ENCODE measurements at regions not wholly inside any gene's neighbourhood (a gene's known extent, or its start where the extent isn't known, plus 50 kb on each side); places are given as distances from the start of the nearest gene placed in this dataset.
A peak's percentile ranks its signal among the peaks of the same experiment; 100 is the strongest.

GRCh38 chr9:87803623-87804345, 77.9 kb downstream of the CTSL start:
- TF ChIP-seq, protein P1, sequence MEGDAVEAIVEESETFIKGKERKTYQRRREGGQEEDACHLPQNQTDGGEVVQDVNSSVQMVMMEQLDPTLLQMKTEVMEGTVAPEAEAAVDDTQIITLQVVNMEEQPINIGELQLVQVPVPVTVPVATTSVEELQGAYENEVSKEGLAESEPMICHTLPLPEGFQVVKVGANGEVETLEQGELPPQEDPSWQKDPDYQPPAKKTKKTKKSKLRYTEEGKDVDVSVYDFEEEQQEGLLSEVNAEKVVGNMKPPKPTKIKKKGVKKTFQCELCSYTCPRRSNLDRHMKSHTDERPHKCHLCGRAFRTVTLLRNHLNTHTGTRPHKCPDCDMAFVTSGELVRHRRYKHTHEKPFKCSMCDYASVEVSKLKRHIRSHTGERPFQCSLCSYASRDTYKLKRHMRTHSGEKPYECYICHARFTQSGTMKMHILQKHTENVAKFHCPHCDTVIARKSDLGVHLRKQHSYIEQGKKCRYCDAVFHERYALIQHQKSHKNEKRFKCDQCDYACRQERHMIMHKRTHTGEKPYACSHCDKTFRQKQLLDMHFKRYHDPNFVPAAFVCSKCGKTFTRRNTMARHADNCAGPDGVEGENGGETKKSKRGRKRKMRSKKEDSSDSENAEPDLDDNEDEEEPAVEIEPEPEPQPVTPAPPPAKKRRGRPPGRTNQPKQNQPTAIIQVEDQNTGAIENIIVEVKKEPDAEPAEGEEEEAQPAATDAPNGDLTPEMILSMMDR (IDR thresholded peaks at IDR 0.05), result no peak
- H3K27ac ChIP-seq, result no peak overlapping the region

DNA sequence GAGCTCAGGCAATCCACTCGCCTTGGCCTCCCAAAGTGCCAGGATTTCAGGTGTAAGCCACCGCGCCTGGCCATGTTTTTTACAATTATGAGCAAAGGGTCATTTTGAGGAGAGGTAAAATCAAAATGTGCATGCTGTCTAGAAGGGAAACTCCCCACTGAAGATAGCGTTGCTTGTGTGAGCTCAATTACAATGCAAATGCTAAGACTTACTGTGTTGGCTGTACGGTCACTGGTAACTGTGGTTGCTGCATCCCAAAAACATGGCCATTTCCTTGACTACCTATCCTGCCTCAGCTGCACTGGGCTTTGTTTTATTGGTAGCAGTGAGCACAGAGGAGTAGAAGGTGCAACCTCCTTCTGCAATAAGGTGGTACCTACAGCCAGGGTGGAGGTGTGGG, 77.4 kb upstream of the SPATA31E1 start:
- no peak overlapping the region for H3K27ac ChIP-seq

GRCh38 chr9:87810008-87810407, 72.7 kb upstream of the SPATA31E1 start:
- TF ChIP-seq, protein P1 (IDR thresholded peaks at IDR 0.05), result no peak
- no peak for TF ChIP-seq ZFX (IDR thresholded peaks at IDR 0.05; ENCODE audit: borderline replicate concordance)
- H3K27ac ChIP-seq, result no peak overlapping the region

More for the DNA sequence above, 77.4 kb upstream of the SPATA31E1 start:
- TF ChIP-seq, protein P1 (IDR thresholded peaks at IDR 0.05), result no peak
- no peak for TF ChIP-seq ZFX (IDR thresholded peaks at IDR 0.05; ENCODE audit: borderline replicate concordance)

GRCh38 chr9:87810679-87811178, 71.9 kb upstream of the SPATA31E1 start:
- H3K27ac ChIP-seq, result no peak overlapping the region
- TF ChIP-seq, protein P1 (IDR thresholded peaks at IDR 0.05), result no peak
- TF ChIP-seq ZFX (IDR thresholded peaks at IDR 0.05; ENCODE audit: borderline replicate concordance), result no peak

- TF ChIP-seq ZFX (IDR thresholded peaks at IDR 0.05; ENCODE audit: borderline replicate concordance), result no peak
- TF ChIP-seq, protein P1 (IDR thresholded peaks at IDR 0.05), result peak; percentile 79
- H3K27ac ChIP-seq, result no peak overlapping the region
These were observed 70.1 kb upstream of the SPATA31E1 start for GRCh38 chr9:87812375-87813118.

GRCh38 chr9:87813119-87813463, 69.6 kb upstream of the SPATA31E1 start:
- no peak for TF ChIP-seq ZFX (IDR thresholded peaks at IDR 0.05; ENCODE audit: borderline replicate concordance)
- TF ChIP-seq, protein P1 (IDR thresholded peaks at IDR 0.05), result peak; percentile 33; the same call in 1 of the 2 replicates
- no peak overlapping the region for H3K27ac ChIP-seq

DNA sequence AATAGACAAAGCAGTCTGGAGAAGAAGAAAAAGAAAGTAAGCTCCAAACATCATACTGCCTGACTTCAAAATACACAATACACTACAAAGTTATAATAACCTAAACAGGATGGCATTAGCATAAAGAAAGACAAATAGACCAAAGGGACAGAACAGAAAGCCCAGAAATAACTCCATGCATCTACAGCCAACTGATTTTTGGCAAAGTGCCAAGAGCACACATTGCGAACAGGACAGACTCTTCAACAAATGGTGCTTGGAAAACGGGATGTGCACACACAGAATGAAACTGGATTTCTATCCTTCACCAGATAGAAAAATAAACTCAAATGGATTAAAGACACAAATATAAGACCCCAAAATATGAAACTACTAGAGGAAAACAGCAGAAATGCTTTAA, 66.6 kb upstream of the SPATA31E1 start:
- TF ChIP-seq, protein P1 (IDR thresholded peaks at IDR 0.05), result no peak
- no peak for TF ChIP-seq ZFX (IDR thresholded peaks at IDR 0.05; ENCODE audit: borderline replicate concordance)
- H3K27ac ChIP-seq, result no peak overlapping the region

All from 22Rv1 (cell line).